VCaP (cell line): ENCODE measurements at regions not wholly inside any gene's neighbourhood (a gene's known extent, or its start where the extent isn't known, plus 50 kb on each side); places are given as distances from the start of the nearest gene placed in this dataset.

Source experiments
- H3K27ac ChIP-seq: fragments of 450-650 bp; 2 replicates; pipeline ENCODE4 v1.5.1; 2017
- TF ChIP-seq, protein P1 (sequence below): fragments of 450-650 bp; conservative IDR thresholded peaks from 2 replicates; pipeline ENCODE4 v1.5.1; 2017; ENCODE audit warnings: mild to moderate bottlenecking, moderate library complexity

DNA sequence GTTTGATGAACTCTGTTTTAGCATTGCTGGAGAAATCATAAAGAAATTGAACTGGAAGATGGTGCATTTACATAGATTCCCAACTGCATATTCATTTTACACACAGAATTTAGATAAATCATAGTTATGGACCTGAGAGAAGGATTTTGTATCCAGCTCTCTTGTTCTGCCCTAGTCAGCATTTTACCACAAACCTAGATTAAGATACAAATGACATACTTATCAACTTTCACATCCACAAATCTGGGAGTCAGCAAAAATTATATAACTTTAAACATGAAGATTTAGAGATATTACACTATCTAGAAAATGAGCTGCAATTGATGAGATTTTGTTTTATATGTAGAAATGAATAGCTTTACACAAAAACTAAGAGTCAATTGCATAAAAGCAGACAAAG lies 632.8 kb downstream of the IGSF11 start:
- no peak overlapping the region for H3K27ac ChIP-seq
- TF ChIP-seq, protein P1, sequence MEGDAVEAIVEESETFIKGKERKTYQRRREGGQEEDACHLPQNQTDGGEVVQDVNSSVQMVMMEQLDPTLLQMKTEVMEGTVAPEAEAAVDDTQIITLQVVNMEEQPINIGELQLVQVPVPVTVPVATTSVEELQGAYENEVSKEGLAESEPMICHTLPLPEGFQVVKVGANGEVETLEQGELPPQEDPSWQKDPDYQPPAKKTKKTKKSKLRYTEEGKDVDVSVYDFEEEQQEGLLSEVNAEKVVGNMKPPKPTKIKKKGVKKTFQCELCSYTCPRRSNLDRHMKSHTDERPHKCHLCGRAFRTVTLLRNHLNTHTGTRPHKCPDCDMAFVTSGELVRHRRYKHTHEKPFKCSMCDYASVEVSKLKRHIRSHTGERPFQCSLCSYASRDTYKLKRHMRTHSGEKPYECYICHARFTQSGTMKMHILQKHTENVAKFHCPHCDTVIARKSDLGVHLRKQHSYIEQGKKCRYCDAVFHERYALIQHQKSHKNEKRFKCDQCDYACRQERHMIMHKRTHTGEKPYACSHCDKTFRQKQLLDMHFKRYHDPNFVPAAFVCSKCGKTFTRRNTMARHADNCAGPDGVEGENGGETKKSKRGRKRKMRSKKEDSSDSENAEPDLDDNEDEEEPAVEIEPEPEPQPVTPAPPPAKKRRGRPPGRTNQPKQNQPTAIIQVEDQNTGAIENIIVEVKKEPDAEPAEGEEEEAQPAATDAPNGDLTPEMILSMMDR = no peak

DNA sequence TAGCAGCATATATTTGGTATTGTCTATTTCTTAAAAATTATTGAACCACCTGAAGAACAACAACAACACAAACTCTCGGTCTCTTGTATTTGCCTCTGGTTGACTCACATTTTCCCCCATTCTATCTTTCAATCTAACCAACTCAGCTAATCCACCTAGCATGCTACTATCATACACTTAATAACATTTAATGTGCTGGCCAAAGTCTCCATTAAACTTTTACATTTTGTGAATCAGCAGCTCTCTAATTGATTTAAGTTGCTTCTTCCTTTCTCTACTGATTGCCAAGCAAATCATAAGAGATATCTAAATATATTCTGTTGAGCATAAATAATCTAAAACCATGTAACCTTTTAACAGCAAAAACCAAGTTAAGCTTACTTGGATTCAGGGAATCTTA lies 631.7 kb downstream of the IGSF11 start:
- no peak overlapping the region for H3K27ac ChIP-seq
- TF ChIP-seq, protein P1 = no peak

DNA sequence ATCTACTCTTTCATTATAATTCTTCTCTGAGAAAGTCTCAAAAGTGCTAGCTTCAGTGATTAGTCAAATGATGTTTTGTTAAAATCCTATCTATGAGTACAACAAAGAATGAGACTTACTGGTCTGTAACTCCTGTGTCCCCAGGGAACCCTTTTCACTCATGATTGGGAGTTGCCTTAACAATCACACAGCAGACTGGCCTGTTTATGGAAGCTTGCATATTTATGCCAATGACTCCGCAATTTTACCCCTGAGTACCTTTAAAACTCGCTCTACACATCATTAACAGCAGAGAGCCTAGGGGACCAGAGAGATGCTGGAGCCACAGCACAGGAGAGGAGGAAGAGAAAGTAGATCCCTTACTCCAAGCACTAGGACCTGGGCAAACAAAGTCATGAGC lies 628.1 kb downstream of the IGSF11 start:
- H3K27ac ChIP-seq = no peak overlapping the region
- TF ChIP-seq, protein P1 = no peak

DNA sequence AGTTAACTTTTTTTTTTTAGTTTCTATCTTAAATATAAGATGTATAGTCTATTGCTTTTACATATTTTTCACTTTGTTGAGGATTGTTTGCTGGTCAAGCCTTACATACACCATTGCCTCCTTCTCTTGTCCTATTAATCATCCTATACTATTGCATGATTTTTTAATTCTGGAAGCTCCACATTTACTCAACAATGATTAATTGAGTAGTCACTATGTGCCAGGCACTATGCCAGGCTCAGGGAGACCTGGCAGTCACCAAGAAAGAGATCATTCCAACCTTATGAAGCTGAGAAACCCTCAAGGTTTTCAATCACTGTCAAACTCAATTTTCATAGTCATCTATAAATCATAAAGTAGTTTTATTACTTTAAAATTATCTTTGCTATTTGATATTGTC lies 626.2 kb downstream of the IGSF11 start:
- TF ChIP-seq, protein P1 = no peak
- H3K27ac ChIP-seq = no peak overlapping the region

DNA sequence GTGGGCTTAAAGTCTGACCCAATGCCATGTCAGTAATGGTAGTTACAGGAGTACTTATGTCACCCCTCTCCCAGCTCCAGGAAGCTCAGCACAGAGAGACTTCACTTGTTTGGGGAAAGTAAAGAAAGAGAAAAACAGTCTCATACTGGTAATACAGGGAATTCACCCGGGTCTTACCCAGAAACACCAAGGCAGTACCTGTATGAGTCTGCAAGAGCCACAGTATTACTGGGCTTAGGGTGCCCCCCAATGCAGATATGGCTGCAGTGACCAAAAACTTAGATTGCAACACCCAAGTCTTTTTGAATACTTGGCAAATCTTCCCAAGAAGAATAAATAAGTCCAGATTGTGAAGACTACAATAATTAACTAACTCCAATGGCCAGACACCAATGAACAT lies 622.1 kb downstream of the IGSF11 start:
- TF ChIP-seq, protein P1 = no peak
- no peak overlapping the region for H3K27ac ChIP-seq

DNA sequence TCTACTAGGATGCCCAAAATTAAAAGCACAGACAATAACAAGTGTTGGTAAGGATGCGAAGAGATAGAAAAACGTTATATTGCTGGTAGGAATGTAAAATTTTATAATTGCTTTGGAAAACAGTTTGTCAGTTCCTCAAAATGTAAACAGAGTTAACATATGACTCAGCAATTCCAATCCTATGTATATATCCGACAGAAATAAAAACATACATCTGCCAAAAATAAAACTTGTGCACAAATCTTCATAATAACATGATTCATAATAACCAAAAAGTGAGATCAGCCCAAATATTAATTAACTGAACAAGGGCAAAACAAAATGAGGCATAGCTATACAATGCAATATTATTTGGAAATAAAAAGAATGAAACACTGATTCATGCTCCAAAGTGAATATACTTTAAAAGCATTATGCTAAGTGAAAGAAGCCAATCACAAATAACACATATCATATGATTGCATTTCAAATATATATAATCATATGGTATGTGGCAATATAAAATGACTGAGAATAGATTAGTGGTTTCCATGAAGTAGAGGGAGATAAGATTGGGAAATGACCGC lies 609.3 kb downstream of the IGSF11 start:
- no peak overlapping the region for H3K27ac ChIP-seq
- TF ChIP-seq, protein P1 = no peak

DNA sequence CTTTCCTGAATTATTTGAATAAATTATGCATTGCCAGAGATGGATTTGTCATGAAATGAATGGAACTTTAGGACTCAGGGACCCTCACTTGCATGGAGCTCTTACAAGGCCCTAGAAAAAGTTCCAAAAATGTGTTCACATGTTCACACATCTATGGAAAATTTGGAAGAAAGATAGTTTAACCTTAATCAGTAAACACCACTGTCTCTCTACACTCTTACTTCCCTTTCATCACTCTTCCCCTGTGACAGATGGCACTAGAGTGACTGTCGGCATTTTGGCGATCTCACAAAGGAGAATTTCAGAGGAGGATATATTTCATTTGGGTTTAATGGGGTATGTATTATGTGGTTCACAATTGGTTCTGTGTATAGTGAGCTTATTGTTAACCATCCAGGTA lies 600.8 kb downstream of the IGSF11 start:
- no peak overlapping the region for H3K27ac ChIP-seq
- TF ChIP-seq, protein P1 = no peak
